ENCODE measurements at regions not wholly inside any gene's neighbourhood (a gene's known extent, or its start where the extent isn't known, plus 50 kb on each side); places are given as distances from the start of the nearest gene placed in this dataset.
"Not testable (repeated sequence)": the region's sequence is repeated elsewhere in the genome, so short reads cannot be mapped to it uniquely, and the experiment has no call there.

- DNase-seq, result no peak
Observed at GRCh38 chr2:185526161-185526560, 212.4 kb upstream of the FSIP2 start.

DNA sequence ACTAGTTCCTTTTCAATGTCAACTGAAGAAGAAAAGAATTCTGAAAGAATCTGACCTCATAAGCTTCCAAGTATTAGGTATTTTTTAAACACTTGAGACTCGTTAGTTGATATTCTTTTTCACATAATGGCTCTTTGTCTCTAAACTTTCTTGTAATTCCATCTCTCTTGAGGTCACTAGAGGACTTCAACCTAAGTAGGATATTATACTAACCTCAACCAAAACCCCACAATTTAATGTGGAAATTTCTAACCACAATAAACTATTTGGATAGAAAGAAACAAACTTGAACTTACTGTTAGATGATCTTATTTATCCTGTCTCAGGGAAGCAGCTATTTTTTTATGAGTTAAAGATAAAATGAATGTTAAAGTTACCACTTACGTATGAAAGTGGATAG lies 206.9 kb upstream of the FSIP2 start:
- no peak for DNase-seq

DNA sequence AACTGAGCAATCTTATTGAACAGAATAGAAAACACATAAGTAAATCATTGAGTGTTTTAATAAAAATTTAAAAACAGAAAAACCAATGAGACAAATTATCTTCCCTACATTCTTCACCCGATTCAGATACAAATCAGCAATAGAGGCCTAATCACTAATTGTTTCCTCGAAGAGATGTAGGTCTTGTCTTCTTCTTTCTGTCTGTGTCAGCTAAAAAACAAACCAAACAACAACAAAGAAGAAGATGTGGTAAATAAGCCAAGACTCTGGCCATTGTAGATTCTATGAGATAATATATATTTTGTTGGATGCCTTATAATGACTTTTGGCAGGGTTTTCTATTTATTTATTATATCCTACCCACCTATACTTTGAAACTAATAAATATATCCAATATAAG lies 200.9 kb upstream of the FSIP2 start:
- no peak for DNase-seq

GRCh38 chr2:185567196-185567595 lies 171.4 kb upstream of the FSIP2 start:
- no peak for DNase-seq

- DNase-seq, result no peak
Observed at GRCh38 chr2:185567940-185568339, 170.7 kb upstream of the FSIP2 start.

DNA sequence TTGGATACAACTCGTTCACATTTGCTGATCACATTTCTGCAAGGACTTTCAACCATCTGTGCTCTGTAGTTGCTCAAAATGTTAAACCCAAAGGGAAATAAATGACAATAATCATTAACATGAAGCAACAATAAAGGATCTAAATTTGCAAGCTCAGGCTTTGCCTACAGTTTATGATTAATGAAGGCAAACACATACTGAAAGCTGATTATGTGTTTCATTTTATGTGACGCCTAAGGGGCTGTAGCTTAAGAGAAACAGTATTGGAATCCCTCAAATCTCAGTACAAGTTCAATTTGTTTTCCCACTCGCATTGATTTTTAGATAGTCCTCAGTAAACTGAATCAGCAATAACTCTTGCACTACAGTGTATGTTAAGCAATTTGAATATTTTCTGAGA lies 160.3 kb upstream of the FSIP2 start:
- no peak for DNase-seq

- no peak for DNase-seq
Observed at GRCh38 chr2:185583058-185583816, 155.4 kb upstream of the FSIP2 start.

- DNase-seq, result not testable (repeated sequence)
Observed at GRCh38 chr2:185585165-185585564, 153.4 kb upstream of the FSIP2 start.

GRCh38 chr2:185591276-185591675 lies 147.3 kb upstream of the FSIP2 start:
- DNase-seq, result not testable (repeated sequence)

- DNase-seq, result no peak
Observed at GRCh38 chr2:185607945-185608344, 130.7 kb upstream of the FSIP2 start.

DNA sequence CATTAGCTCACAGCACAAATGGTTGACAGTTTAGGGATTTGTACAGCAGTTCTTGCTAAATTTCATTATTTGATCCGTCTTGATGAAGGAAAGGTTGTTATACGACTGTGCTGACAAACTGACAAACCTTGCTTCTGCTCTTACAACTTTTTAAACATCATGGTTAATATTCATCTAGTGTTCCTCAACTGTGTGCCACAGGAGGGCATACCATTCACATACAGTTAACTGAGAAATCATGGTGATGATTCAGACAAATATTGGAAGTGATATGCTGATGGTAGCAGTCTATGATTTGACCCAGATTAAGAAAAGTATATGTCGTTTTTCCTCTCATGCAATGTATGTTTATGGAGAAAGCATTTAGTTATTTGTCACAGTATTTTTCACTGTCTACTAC lies 129.8 kb upstream of the FSIP2 start:
- no peak for DNase-seq

DNA sequence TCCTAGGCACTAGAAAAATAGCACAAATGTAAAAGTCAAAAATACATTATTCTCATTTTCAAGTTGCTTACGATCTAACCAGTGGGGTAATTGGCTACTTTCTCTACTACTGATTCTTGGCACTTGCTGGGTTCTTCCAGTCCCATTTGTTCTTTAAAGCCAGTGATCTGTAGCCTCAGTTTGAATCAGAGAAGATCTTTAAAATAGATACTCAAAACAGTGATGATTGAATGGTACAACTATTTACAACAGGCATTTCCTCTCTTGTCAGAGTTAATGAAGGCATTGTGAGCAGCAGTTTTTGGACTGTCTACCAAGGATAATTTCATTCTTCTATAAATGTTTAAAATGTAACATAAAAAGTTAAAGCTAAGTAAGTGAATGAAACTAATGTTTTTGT lies 128.3 kb upstream of the FSIP2 start:
- no peak for DNase-seq

GRCh38 chr2:185618625-185619024 lies 120.0 kb upstream of the FSIP2 start:
- no peak for DNase-seq

DNA sequence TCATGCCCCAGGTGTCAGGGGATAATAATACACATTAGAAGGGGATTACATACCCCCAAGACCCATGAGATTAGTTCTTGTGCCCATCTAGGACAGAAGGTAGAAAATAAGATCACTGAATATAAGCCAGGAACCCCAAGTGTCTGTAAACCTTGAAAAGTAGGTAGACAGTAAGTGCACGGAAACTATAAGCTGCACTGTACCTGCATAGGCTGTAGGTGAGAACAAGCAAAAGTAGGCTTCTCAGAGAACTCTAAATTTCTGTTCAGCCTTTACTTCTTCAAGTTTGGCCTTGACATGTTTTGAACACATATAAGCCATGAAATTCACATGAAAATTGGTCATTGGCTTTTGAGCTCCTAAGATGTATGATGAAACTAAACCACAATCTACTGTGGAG lies 113.0 kb upstream of the FSIP2 start:
- DNase-seq, result no peak

GRCh38 chr2:185628985-185629384 lies 109.6 kb upstream of the FSIP2 start:
- no peak for DNase-seq

DNA sequence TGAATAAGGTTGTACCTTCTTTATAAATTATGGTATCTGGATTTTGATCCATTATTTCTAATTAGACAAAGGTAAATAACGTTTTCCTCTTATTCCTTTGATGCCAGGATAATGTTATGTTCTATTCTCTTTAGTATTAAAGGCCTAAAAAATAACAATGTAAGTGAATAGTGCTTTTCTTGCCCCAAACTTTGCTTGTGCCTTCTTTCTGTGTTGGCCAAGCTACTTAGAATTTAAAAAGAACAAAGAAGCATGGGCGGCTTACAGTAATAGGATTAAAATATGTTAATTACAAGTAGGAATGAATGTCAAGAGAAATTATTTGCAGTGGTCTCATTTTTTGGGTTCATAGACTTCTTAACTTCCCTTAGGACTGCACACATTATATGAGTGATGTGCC lies 105.0 kb upstream of the FSIP2 start:
- DNase-seq, result no peak

- no peak for DNase-seq
Observed at GRCh38 chr2:185638771-185639170, 99.8 kb upstream of the FSIP2 start.

DNA sequence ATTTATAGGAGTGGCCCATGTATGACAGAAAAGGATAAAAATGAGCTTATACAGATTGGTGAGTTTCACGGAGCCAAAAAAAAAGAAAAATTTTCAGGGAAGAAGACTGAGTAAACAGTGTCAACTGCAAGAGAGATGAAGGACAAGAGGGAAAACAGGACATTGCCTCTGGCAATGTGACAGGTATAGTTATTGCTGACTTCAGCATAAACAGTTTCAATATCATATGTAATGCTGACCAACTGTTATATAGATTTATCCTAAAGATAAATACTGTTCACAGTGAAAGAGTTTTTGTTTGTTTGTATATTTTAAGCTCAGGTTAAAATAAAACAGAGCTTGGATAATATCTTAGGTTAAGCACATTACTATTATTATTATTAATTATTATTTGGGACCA lies 98.0 kb upstream of the FSIP2 start:
- no peak for DNase-seq

GRCh38 chr2:185643434-185643833 lies 95.2 kb upstream of the FSIP2 start:
- no peak for DNase-seq

GRCh38 chr2:185644828-185645227 lies 93.8 kb upstream of the FSIP2 start:
- no peak for DNase-seq

DNA sequence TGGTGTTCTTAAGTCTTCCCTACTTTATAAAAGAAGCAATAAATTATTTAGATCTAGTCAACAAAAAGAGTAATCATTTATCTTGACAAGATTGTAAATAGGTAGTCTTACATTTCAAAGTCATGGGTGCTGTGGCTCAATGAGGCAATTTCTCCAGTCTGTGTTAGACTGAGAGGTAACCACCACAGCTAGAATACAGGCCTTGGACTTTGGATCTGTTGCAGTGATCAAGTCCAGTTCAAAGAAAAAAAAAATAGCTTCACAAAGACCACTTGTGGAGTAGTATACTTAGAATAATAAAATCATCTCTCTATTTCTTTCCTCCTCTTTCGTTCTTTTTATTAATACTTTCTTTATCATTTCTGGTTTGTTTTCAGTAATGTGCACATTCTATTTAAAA lies 93.1 kb upstream of the FSIP2 start:
- no peak for DNase-seq

DNA sequence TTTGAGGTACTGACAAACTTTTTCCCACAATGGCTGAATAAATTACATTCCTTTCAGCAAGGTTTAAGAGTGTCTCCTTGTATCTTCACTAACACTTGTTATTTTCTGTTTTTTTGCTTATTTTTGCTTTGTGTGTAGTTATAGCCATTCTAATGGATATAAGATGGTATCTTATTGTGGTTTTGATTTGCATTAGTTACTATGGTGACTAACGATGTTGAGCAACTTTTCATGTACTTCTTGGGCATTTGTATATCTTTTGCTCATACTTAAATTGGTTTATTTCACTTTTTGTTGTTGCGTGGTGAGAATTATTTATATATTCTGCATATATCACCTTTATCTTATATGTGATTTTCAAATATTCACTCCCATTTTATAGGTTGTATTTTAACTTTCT lies 79.9 kb upstream of the FSIP2 start:
- DNase-seq, result no peak

DNA sequence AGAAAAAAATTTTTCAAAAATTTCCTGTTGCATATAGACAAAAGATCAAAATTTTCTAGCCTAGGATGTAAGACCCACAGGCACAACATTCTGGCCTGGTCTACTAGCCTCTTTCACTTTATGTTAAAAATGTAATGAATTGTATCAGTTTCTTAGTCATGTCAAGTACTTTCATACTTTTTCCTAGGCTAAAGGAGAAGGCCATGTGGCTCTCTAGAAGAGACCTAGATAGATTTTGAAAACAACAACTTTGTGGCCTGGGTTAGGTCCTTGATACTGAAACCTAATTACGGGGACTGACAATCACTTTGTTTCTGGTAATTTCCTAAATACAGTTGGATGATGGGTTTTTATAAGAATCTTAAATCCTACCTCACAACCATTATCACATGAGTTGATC lies 74.8 kb upstream of the FSIP2 start:
- no peak for DNase-seq

DNA sequence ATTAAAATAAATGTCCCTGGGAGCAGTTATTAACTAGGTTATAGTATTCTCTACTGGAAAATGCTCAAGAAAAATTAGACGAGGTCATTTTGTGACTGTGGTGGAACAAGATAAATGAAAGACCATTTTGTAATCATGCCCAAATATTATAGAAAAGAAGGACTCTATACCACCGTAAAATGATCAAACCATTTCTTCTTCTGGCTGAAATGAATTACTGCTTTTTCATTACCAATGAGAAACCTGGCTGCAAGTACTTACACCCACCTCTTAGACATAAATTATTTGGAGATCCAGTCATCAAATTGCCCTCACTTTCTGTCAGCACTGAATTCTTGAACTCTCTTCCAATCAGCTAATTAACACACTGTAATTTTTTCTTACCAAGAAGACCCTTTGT lies 74.2 kb upstream of the FSIP2 start:
- no peak for DNase-seq

DNA sequence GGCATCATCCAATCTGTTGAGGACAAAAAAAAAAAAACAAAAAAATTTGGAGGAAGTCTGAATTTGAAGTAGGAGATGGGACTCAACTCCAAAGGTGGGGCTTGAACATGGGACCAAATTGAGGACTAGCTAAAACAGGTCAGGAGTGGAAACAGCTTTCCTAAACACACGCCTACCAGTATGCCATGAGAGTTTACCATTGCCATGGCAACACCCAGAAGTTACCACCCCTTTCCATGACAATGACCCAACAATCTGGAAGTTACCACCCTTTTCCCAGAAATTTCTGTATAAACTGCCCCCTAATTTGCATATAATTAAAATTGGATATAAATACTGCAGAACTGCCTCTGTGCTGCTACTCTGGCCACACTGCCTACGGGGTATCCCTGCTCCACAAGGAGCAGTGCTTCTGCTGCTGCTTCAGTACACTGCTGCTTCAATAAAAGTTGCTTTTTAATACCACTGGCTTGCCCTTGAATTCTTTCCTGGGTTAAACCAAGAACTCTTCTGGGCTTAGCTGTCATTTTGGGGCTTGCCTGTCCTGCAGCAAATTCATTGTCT lies 73.3 kb upstream of the FSIP2 start:
- no peak for DNase-seq

Data from GF-D8 (cell line).